H1 (cell line): ENCODE measurements at regions not wholly inside any gene's neighbourhood (a gene's known extent, or its start where the extent isn't known, plus 50 kb on each side); places are given as distances from the start of the nearest gene placed in this dataset.

Experiments
- CHD2 ChIP-seq: IDR thresholded peaks from 2 replicates; pipeline ENCODE4 v1.6.1; 2012; ENCODE audit warnings: low read length, improper control_type of control experiment
- JUN ChIP-seq: IDR thresholded peaks from 2 replicates; pipeline ENCODE4 v1.6.1; 2011; ENCODE audit warnings: low read depth, mild to moderate bottlenecking, improper control_type of control experiment, low read length
- NANOG ChIP-seq: IDR thresholded peaks from 2 replicates; pipeline ENCODE4 v1.6.1; 2011; ENCODE audit warnings: low read length, low read depth, mild to moderate bottlenecking, inconsistent platforms; ENCODE audit not compliant: insufficient read depth, poor library complexity, severe bottlenecking
- RBBP5 ChIP-seq: IDR thresholded peaks from 2 replicates; pipeline ENCODE4 v1.7.1; 2012; ENCODE audit warnings: low read depth, mild to moderate bottlenecking, inconsistent platforms, low read length, moderate library complexity, borderline replicate concordance
- RFX5 ChIP-seq: IDR thresholded peaks from 2 replicates; pipeline ENCODE4 v1.6.1; 2011; ENCODE audit warnings: low read depth, low read length, improper control_type of control experiment, borderline replicate concordance
- TF ChIP-seq, protein P1 (sequence below): fragments of 300-600 bp; sonication (generic); IDR thresholded peaks from 2 replicates; pipeline ENCODE4 v1.7.1; 2012; ENCODE audit warnings: low read length, moderate library complexity, mild to moderate bottlenecking, inconsistent platforms; ENCODE audit not compliant: insufficient replicate concordance
- TF ChIP-seq, protein P2 (sequence below): IDR thresholded peaks from 2 replicates; pipeline ENCODE4 v1.6.1; 2011; ENCODE audit warnings: low read length, improper control_type of control experiment
- TF ChIP-seq, protein P3 (sequence below): IDR thresholded peaks from 2 replicates; pipeline ENCODE4 v1.6.1; 2011; ENCODE audit warnings: low read depth, mild to moderate bottlenecking, low read length; ENCODE audit not compliant: insufficient read depth
- TF ChIP-seq, protein P4 (sequence below): IDR thresholded peaks from 2 replicates; pipeline ENCODE4 v1.6.1; 2012; ENCODE audit warnings: inconsistent platforms

DNA sequence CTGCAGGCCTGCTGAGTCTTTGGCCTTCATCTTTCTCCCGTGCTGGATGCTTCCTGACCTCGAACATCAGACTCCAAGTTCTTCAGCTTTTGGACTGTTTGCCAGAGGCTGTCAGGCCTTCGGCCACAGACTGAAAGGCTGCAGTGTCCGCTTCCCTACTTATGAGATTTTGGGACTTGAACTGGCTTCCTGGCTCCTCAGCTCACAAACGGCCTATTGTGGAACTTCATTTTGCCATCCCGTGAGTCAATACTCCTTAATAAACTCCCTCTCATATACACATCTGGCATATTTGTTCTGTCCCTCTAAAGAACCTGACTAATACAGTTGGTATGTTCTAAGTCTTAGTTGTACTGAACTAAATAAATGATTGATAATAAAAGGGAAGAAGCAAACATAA lies 702.8 kb upstream of the LINC00305 start (continued):
- TF ChIP-seq, protein P1, sequence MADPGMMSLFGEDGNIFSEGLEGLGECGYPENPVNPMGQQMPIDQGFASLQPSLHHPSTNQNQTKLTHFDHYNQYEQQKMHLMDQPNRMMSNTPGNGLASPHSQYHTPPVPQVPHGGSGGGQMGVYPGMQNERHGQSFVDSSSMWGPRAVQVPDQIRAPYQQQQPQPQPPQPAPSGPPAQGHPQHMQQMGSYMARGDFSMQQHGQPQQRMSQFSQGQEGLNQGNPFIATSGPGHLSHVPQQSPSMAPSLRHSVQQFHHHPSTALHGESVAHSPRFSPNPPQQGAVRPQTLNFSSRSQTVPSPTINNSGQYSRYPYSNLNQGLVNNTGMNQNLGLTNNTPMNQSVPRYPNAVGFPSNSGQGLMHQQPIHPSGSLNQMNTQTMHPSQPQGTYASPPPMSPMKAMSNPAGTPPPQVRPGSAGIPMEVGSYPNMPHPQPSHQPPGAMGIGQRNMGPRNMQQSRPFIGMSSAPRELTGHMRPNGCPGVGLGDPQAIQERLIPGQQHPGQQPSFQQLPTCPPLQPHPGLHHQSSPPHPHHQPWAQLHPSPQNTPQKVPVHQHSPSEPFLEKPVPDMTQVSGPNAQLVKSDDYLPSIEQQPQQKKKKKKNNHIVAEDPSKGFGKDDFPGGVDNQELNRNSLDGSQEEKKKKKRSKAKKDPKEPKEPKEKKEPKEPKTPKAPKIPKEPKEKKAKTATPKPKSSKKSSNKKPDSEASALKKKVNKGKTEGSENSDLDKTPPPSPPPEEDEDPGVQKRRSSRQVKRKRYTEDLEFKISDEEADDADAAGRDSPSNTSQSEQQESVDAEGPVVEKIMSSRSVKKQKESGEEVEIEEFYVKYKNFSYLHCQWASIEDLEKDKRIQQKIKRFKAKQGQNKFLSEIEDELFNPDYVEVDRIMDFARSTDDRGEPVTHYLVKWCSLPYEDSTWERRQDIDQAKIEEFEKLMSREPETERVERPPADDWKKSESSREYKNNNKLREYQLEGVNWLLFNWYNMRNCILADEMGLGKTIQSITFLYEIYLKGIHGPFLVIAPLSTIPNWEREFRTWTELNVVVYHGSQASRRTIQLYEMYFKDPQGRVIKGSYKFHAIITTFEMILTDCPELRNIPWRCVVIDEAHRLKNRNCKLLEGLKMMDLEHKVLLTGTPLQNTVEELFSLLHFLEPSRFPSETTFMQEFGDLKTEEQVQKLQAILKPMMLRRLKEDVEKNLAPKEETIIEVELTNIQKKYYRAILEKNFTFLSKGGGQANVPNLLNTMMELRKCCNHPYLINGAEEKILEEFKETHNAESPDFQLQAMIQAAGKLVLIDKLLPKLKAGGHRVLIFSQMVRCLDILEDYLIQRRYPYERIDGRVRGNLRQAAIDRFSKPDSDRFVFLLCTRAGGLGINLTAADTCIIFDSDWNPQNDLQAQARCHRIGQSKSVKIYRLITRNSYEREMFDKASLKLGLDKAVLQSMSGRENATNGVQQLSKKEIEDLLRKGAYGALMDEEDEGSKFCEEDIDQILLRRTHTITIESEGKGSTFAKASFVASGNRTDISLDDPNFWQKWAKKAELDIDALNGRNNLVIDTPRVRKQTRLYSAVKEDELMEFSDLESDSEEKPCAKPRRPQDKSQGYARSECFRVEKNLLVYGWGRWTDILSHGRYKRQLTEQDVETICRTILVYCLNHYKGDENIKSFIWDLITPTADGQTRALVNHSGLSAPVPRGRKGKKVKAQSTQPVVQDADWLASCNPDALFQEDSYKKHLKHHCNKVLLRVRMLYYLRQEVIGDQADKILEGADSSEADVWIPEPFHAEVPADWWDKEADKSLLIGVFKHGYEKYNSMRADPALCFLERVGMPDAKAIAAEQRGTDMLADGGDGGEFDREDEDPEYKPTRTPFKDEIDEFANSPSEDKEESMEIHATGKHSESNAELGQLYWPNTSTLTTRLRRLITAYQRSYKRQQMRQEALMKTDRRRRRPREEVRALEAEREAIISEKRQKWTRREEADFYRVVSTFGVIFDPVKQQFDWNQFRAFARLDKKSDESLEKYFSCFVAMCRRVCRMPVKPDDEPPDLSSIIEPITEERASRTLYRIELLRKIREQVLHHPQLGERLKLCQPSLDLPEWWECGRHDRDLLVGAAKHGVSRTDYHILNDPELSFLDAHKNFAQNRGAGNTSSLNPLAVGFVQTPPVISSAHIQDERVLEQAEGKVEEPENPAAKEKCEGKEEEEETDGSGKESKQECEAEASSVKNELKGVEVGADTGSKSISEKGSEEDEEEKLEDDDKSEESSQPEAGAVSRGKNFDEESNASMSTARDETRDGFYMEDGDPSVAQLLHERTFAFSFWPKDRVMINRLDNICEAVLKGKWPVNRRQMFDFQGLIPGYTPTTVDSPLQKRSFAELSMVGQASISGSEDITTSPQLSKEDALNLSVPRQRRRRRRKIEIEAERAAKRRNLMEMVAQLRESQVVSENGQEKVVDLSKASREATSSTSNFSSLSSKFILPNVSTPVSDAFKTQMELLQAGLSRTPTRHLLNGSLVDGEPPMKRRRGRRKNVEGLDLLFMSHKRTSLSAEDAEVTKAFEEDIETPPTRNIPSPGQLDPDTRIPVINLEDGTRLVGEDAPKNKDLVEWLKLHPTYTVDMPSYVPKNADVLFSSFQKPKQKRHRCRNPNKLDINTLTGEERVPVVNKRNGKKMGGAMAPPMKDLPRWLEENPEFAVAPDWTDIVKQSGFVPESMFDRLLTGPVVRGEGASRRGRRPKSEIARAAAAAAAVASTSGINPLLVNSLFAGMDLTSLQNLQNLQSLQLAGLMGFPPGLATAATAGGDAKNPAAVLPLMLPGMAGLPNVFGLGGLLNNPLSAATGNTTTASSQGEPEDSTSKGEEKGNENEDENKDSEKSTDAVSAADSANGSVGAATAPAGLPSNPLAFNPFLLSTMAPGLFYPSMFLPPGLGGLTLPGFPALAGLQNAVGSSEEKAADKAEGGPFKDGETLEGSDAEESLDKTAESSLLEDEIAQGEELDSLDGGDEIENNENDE: no peak
- TF ChIP-seq, protein P2, sequence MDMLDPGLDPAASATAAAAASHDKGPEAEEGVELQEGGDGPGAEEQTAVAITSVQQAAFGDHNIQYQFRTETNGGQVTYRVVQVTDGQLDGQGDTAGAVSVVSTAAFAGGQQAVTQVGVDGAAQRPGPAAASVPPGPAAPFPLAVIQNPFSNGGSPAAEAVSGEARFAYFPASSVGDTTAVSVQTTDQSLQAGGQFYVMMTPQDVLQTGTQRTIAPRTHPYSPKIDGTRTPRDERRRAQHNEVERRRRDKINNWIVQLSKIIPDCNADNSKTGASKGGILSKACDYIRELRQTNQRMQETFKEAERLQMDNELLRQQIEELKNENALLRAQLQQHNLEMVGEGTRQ: no peak
- TF ChIP-seq RFX5 (no peak), JUN (no peak), CHD2 (no peak), NANOG (no peak), RBBP5 (no peak)
- TF ChIP-seq, protein P3, sequence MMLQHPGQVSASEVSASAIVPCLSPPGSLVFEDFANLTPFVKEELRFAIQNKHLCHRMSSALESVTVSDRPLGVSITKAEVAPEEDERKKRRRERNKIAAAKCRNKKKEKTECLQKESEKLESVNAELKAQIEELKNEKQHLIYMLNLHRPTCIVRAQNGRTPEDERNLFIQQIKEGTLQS: no peak
- TF ChIP-seq, protein P4, sequence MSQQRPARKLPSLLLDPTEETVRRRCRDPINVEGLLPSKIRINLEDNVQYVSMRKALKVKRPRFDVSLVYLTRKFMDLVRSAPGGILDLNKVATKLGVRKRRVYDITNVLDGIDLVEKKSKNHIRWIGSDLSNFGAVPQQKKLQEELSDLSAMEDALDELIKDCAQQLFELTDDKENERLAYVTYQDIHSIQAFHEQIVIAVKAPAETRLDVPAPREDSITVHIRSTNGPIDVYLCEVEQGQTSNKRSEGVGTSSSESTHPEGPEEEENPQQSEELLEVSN: no peak
